IMR-90 (cell line): ENCODE measurements at regions not wholly inside any gene's neighbourhood (a gene's known extent, or its start where the extent isn't known, plus 50 kb on each side); places are given as distances from the start of the nearest gene placed in this dataset.

Experiments used
- ATAC-seq: fragments of 200-7000 bp; cut with Tn5 transposase; 2 replicates; pipeline ENCODE4 v1.9.1; 2020; ENCODE audit warnings: low read depth, mild to moderate bottlenecking, moderate library complexity
- BruUV-seq: library from RNA; stranded (reverse); fragments of 400-500 nt; replicated peaks from 2 replicates; lab custom pipeline; 2021; lab: Mats Ljungman, UMichigan
- CTCF ChIA-PET: fragments of 300-600 bp; formaldehyde crosslinking; extraction: SDS; loops from one replicate; lab custom pipeline; 2021; ENCODE audit warnings: antibody characterized with exemption; lab: Yijun Ruan, JAX
- POLR2A ChIA-PET: fragments of 300-600 bp; sonication (Branson Sonifier 250); formaldehyde crosslinking; loops from one replicate; lab custom pipeline; 2022; ENCODE audit warnings: antibody characterized with exemption; ENCODE audit not compliant: unreplicated experiment; lab: Charles Lee
- DNase-seq: peaks from one replicate; pipeline ENCODE4 v3.0.0; 2013
- H2AFZ ChIP-seq: replicated peaks from 2 replicates; pipeline ENCODE3; 2013; ENCODE audit warnings: low read length, mild to moderate bottlenecking; ENCODE audit not compliant: poor library complexity
- H2AK5ac ChIP-seq: 2 replicates; pipeline ENCODE4 v1.6.1; 2013; ENCODE audit warnings: low read depth, low read length, inconsistent platforms
- H2AK9ac ChIP-seq: replicated peaks from 2 replicates; pipeline ENCODE3; 2013; ENCODE audit warnings: mild to moderate bottlenecking, low read depth, low read length, moderate library complexity; ENCODE audit not compliant: poor library complexity
- H2BK120ac ChIP-seq: 2 replicates; pipeline ENCODE4 v1.6.1; 2013; ENCODE audit warnings: low read depth, low read length, inconsistent platforms
- H2BK15ac ChIP-seq: 3 replicates; pipeline ENCODE4 v1.6.1; 2013; ENCODE audit warnings: low read depth, low read length, inconsistent platforms
- H2BK20ac ChIP-seq: 2 replicates; pipeline ENCODE4 v1.6.1; 2013; ENCODE audit warnings: low read depth, mild to moderate bottlenecking, inconsistent platforms, low read length, moderate library complexity
- H2BK5ac ChIP-seq: 2 replicates; pipeline ENCODE4 v1.6.1; 2013; ENCODE audit warnings: mild to moderate bottlenecking, low read depth, low read length, inconsistent platforms; ENCODE audit not compliant: poor library complexity, severe bottlenecking
- H3K14ac ChIP-seq: replicated peaks from 2 replicates; pipeline ENCODE4 v1.6.1; 2013; ENCODE audit warnings: low read depth, low read length, inconsistent platforms
- H3K18ac ChIP-seq: 2 replicates; pipeline ENCODE4 v1.6.1; 2013; ENCODE audit warnings: low read depth, low read length, control low read depth
- H3K23ac ChIP-seq: 2 replicates; pipeline ENCODE4 v1.6.1; 2013; ENCODE audit warnings: low read depth, low read length, inconsistent platforms
- H3K27ac ChIP-seq: 2 replicates; pipeline ENCODE4 v1.5.1; 2013; ENCODE audit warnings: mild to moderate bottlenecking, control low read depth, low read length; ENCODE audit not compliant: insufficient read depth
- H3K27me3 ChIP-seq: 2 replicates; pipeline ENCODE4 v1.6.1; 2013; ENCODE audit warnings: low read length; ENCODE audit not compliant: control insufficient read depth, insufficient read depth
- H3K36me3 ChIP-seq: 2 replicates; pipeline ENCODE4 v1.6.1; 2013; ENCODE audit warnings: low read length, mixed read lengths; ENCODE audit not compliant: control insufficient read depth, insufficient read depth
- H3K4ac ChIP-seq: 2 replicates; pipeline ENCODE4 v1.6.1; 2013; ENCODE audit warnings: low read depth, low read length, inconsistent platforms
- H3K4me1 ChIP-seq: 2 replicates; pipeline ENCODE4 v1.6.1; 2013; ENCODE audit warnings: low read length, mixed read lengths; ENCODE audit not compliant: control insufficient read depth, insufficient read depth
- H3K4me2 ChIP-seq: 2 replicates; pipeline ENCODE4 v1.6.1; 2013; ENCODE audit warnings: low read depth, mild to moderate bottlenecking, control low read depth, low read length, moderate library complexity
- H3K4me3 ChIP-seq: 2 replicates; pipeline ENCODE4 v1.5.1; 2013; ENCODE audit warnings: low read depth, mild to moderate bottlenecking, control low read depth, low read length, moderate library complexity; ENCODE audit not compliant: insufficient read depth
- H3K56ac ChIP-seq: 2 replicates; pipeline ENCODE4 v1.6.1; 2013; ENCODE audit warnings: low read length, inconsistent platforms; ENCODE audit not compliant: insufficient read depth; ENCODE audit errors: extremely low read depth
- H3K79me1 ChIP-seq, 2 experiments: 2 replicates each; pipeline ENCODE4 v1.6.1; 2013; ENCODE audit warnings: low read length in 2 of 2, inconsistent platforms in 1 of 2, low read depth in 1 of 2
- H3K9ac ChIP-seq: 2 replicates; pipeline ENCODE4 v1.6.1; 2013; ENCODE audit warnings: low read depth, low read length, control low read depth
- H3K9me1 ChIP-seq: 2 replicates; pipeline ENCODE4 v1.6.1; 2013; ENCODE audit warnings: low read length, inconsistent platforms; ENCODE audit not compliant: insufficient read depth
- H3K9me3 ChIP-seq: 2 replicates; pipeline ENCODE4 v1.6.1; 2013; ENCODE audit warnings: low read length; ENCODE audit not compliant: control insufficient read depth, insufficient read depth
- H4K20me1 ChIP-seq: 2 replicates; pipeline ENCODE4 v1.6.1; 2013; ENCODE audit warnings: low read length, inconsistent platforms; ENCODE audit not compliant: insufficient read depth
- H4K5ac ChIP-seq: 2 replicates; pipeline ENCODE4 v1.6.1; 2013; ENCODE audit warnings: mild to moderate bottlenecking, low read depth, low read length, control low read depth
- H4K8ac ChIP-seq, 2 experiments: 2 replicates each; pipeline ENCODE4 v1.6.1; 2013; ENCODE audit warnings: low read depth in 2 of 2, low read length in 2 of 2, control low read depth in 1 of 2, inconsistent platforms in 1 of 2
- H4K91ac ChIP-seq: 2 replicates; pipeline ENCODE4 v1.6.1; 2013; ENCODE audit warnings: low read depth, low read length, inconsistent platforms; ENCODE audit not compliant: insufficient read depth
- FOS ChIP-seq: fragments of 150-350 bp; IDR thresholded peaks from 2 replicates; pipeline ENCODE4 v1.6.1; 2016; ENCODE audit warnings: low read depth, low read length
- MXI1 ChIP-seq: IDR thresholded peaks from 2 replicates; pipeline ENCODE4 v1.6.1; 2012; ENCODE audit warnings: low read depth, mild to moderate bottlenecking, low read length, moderate library complexity, borderline replicate concordance
- NFE2L2 ChIP-seq: fragments of 150-350 bp; IDR thresholded peaks from 2 replicates; pipeline ENCODE4 v1.6.1; 2016; ENCODE audit warnings: low read depth, mild to moderate bottlenecking, low read length
- POLR2A ChIP-seq: IDR thresholded peaks from 2 replicates; pipeline ENCODE4 v1.6.1; 2012; ENCODE audit warnings: mild to moderate bottlenecking, low read depth, low read length
- WGBS, 2 experiments: methylation state at CpG; one replicate each; pipeline versions ENCODE4 v1.1.5 to v1.1.7; 2013; ENCODE audit warnings: missing lambda C conversion rate in 2 of 2; ENCODE audit not compliant: insufficient read length in 1 of 2; ENCODE audit errors: extremely low coverage in 2 of 2; 5-methylcytosine and 5-hydroxymethylcytosine counted together
- dilution Hi-C: fragments of 300-500 bp; cut with HindIII; formaldehyde crosslinking; loops from one replicate; pipeline ENCODE4 v1.14.3; 2018; ENCODE audit warnings: low sequenced_read_pairs; ENCODE audit not compliant: unreplicated experiment
- in situ Hi-C: fragments of 300-500 bp; cut with MboI; formaldehyde crosslinking; loops from 3 replicates; pipeline ENCODE4 v1.14.3; 2019; ENCODE audit warnings: low sequenced_read_pairs, inconsistent platforms, mixed read lengths
- intact Hi-C: fragments of 100-400 bp; cut with micrococcal nuclease; formaldehyde crosslinking; loops from 2 replicates; pipeline ENCODE4 v1.10.0; 2022
- TF ChIP-seq, protein P1 (sequence below): fragments of 150-350 bp; IDR thresholded peaks from 2 replicates; pipeline ENCODE4 v1.6.1; 2017; ENCODE audit warnings: mild to moderate bottlenecking, antibody characterized with exemption, low read length, low read depth

DNA sequence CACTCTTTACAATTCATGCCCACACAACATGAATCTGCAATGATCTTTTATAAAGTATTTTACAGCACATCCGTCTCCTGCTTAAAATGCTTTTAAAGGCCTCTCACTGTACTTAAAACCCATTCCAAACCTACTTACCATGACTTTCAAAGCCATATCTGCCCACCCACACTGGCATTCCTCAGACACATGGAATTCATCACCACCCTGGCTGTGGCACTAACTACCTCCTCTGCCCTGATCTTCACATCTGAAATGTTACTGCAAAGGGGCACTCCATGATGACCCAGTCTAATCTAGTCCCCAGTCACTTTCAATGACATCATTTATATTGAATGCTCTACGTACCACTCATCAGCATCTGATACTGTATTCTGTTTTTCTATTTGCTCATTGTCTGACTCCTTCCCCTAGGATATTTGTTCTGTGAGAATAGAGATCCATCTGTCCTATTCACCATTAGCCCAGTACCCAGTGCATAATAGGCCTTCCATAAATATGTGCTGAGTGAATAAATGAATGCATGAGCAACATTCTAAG, 193.2 kb upstream of the KIF2A start:
- H3K36me3 ChIP-seq = no peaks in the 10 kb centered on the region
- no peak overlapping the region for H2AFZ ChIP-seq
- no peak overlapping the region for H2AK5ac ChIP-seq
- no peak overlapping the region for H2BK20ac ChIP-seq
- H2BK5ac ChIP-seq = no peak overlapping the region
- H3K9me1 ChIP-seq = no peaks in the 10 kb centered on the region
- no peaks in the 10 kb centered on the region for H4K20me1 ChIP-seq
- no peak overlapping the region for H3K18ac ChIP-seq
- ChIA-PET CTCF (no interaction called here), POLR2A (no interaction called here)
- no peak overlapping the region for H3K27ac ChIP-seq
- no peak overlapping the region for H4K8ac ChIP-seq
- 40% methylated on average over 1 of the region's 2 CpGs; no CpG with 5 or more reads in 1 of the 2 experiments for WGBS, 2 experiments
- no peak for DNase-seq
- H3K9me3 ChIP-seq = no peaks in the 10 kb centered on the region
- H4K5ac ChIP-seq = no peak overlapping the region
- no peak overlapping the region for H3K9ac ChIP-seq
- no peak overlapping the region for H3K14ac ChIP-seq
- no peaks in the 10 kb centered on the region for H3K79me1 ChIP-seq
- no peak overlapping the region for H3K4ac ChIP-seq
- H3K4me2 ChIP-seq = no peak overlapping the region
- no TSS peak for BruUV-seq
- H3K23ac ChIP-seq = no peak overlapping the region
- dilution Hi-C loops (no loop called here), in situ Hi-C loops (no loop called here), intact Hi-C loops (no loop called here)
- H3K4me3 ChIP-seq = no peak overlapping the region
- no peak overlapping the region for H3K56ac ChIP-seq
- H2BK120ac ChIP-seq = no peak overlapping the region
- ATAC-seq = no peak
- no peak overlapping the region for H2BK15ac ChIP-seq
- no peak overlapping the region for H2AK9ac ChIP-seq
- no peak for TF ChIP-seq POLR2A
- TF ChIP-seq, protein P1, sequence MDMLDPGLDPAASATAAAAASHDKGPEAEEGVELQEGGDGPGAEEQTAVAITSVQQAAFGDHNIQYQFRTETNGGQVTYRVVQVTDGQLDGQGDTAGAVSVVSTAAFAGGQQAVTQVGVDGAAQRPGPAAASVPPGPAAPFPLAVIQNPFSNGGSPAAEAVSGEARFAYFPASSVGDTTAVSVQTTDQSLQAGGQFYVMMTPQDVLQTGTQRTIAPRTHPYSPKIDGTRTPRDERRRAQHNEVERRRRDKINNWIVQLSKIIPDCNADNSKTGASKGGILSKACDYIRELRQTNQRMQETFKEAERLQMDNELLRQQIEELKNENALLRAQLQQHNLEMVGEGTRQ = no peak
- TF ChIP-seq NFE2L2 = no peak
- TF ChIP-seq MXI1 = no peak
- TF ChIP-seq FOS = no peak
- H3K27me3 ChIP-seq = no peaks in the 10 kb centered on the region
- H3K4me1 ChIP-seq = no peaks in the 10 kb centered on the region
- H4K91ac ChIP-seq = no peak overlapping the region
